HG03571 (cell line): ENCODE measurements at regions not wholly inside any gene's neighbourhood (a gene's known extent, or its start where the extent isn't known, plus 50 kb on each side); places are given as distances from the start of the nearest gene placed in this dataset.

Source experiments
- ATAC-seq: cut with Tn5 transposase; IDR thresholded peaks from one replicate; pipeline ENCODE4 v1.9.1; 2021; ENCODE audit not compliant: unreplicated experiment

DNA sequence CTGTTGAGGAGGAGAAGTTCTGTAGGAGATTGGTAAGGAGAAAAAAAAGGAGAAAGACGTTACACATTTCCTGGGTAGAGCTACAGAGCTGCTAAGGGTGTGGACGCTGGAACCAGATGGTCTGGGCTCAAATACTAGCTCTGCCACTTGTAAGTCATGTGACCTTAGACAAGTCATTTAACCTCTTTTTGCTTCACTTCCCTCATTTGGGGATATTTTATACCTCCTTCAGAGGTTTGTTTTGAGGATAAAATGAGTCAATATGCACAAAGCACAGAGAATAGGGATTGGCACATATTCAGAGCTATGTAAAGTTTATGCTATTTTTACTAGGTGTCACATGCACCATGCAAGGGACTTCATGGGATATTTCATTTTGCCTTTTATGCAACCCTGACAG, 708.8 kb downstream of the DHX35 start:
- no peak for ATAC-seq

GRCh38 chr20:39669659-39670058, 707.5 kb downstream of the DHX35 start:
- ATAC-seq = no peak

DNA sequence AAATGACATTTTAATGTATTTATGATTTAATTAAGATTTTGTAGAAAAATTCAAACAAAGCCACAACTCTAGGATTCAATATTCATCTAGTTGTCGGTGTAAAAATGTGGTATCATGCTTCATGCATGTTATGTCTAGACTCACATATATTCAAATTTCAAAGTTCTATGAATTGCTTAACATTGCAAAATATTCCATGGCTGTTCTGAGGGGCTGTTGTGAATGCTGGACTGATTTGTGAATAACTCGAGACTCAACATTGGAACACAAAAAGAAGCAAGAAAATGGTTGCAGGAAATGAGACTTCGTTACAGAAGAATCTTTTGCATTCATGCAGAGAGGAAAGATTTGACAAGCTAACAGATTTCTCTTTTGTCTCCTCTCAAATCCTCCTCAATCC, 705.9 kb downstream of the DHX35 start:
- no peak for ATAC-seq

GRCh38 chr20:39661833-39662232, 699.7 kb downstream of the DHX35 start:
- ATAC-seq = no peak

DNA sequence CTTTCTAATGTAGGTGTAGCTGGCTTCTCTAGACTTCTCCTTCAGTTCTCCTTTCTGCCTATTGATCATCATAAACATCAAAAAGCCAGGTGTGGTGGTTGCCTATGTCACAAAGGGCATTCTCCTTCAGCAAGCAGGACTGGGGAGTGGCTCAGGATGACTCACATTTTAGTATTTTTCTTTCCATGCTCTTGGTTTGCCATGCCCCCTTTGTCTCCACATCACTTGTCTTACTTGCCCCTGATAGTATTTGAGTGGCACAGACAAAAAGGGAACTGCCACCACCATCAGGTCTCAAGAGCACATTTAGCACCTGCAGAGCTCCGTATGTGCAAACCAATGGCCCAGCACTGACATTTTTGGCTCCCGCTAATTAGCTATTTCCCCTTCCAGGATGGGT, 698.8 kb downstream of the DHX35 start:
- ATAC-seq = no peak

DNA sequence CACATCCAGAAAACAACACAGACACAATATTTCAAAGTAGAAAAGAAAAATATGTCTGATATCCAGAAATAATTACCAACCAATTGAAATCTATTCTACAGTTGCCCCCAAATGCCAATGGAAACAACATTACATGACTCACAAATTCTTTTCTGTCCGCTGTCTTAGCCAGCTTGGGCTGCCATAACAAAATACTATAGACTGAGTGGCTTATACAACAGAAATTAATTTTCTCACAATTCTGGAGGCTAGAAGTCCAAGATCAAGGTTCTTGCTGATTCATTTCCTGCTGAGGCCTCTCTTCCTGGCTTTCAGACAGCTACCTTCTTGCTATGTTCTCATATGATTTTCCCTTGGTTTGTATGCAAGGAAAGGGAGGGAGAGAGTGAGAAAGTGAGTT, 698.1 kb downstream of the DHX35 start:
- no peak for ATAC-seq

DNA sequence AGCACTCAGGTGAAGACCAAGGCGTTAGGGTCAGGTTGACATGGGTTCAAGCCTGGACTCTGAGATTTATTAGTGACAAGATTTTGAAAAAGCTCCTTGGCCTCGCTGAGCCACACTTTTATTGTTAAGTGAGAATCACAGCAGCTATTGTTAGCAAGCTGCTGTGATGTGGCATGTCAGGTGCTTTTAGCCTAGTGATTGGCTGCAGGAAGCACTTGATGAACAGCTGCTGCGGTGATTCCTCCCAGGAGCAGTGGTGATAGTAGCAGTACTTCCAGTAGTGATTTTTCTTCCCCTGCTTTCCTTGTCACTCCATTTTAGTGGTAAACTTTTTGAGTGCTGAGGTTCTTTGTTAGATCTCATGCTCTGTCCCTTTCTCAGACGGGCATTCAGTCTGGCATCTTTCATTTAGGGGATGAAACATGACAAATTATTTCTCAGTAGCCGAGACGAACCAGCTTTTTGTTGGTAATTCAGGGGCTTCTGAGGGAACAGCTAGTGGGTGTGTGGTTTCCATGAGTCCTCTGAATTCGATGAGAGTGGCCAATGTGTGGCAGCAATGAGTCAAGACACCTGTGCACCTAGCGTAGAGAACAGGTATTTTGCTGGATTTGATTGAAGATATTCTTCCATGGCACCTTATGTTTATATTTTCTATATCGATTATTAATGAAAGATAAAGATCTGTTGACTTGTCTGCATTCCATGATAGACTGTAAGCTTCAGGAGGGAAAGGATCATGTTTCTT, 696.7 kb downstream of the DHX35 start:
- ATAC-seq = no peak

DNA sequence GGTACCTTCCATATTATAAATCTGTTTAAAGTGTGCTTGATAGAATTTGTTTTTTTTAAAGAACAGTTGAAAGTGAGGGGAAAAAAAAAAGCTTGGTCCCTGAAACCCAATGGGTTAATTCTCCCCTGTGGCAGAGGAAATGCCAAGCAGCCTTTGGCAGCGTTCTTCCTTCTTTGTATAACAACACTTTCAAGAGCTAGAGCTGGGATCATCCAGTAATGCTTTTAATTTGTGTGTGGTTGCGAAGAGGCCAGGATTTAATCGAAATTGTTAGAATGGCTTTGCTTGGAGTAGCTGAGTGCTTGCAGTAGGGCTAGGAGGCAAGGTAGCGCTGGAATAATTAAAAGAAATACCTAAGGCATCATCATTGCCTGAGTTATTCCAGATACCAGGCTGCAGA, 692.0 kb downstream of the DHX35 start:
- ATAC-seq = no peak

GRCh38 chr20:39651645-39652325, 689.6 kb downstream of the DHX35 start:
- no peak for ATAC-seq

GRCh38 chr20:39646874-39647413, 684.8 kb downstream of the DHX35 start:
- no peak for ATAC-seq

GRCh38 chr20:39645131-39645530, 683.0 kb downstream of the DHX35 start:
- ATAC-seq = no peak

GRCh38 chr20:39643292-39643691, 681.1 kb downstream of the DHX35 start:
- no peak for ATAC-seq

- ATAC-seq = no peak
Observed at GRCh38 chr20:39641423-39641822, 679.3 kb downstream of the DHX35 start.

DNA sequence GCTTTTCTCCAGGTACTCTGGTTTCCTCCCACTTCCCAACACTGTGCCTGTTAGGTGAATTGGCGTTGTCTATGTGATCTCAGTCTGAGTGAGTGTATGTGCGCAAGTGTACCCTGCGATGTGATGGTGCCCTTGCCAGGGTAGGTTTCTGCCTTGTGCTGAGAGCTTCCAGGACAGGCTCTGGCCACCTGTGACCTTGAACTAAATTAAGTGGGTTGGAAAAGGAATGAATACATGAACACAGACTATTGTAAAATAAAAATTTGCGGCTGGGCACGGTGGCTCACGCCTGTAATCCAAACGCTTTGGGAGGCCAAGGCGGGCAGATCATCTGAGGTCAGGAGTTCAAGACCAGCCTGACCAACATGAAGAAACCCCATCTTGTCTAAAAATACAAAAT, 678.0 kb downstream of the DHX35 start:
- no peak for ATAC-seq

DNA sequence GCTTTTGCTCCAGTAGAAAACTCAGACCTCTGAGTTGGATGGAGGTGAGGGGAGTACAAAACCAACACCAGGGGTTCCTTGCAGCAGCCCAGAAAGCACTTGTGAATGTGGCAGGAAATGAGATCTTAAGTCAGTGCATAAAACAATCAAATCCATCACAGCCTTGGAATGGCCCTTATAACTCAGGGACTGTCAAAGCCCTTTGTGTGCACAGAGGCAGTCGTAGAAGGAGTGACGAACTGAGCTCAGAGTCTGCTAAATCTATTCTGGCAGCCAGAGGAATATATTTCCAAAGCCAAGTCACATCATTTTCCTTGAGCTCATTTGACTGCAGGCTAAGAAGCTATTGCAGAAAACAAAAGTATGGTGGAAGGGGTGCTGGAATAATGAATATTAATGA, 676.6 kb downstream of the DHX35 start:
- ATAC-seq = no peak

- ATAC-seq = no peak
Observed at GRCh38 chr20:39633689-39634088, 671.5 kb downstream of the DHX35 start.

DNA sequence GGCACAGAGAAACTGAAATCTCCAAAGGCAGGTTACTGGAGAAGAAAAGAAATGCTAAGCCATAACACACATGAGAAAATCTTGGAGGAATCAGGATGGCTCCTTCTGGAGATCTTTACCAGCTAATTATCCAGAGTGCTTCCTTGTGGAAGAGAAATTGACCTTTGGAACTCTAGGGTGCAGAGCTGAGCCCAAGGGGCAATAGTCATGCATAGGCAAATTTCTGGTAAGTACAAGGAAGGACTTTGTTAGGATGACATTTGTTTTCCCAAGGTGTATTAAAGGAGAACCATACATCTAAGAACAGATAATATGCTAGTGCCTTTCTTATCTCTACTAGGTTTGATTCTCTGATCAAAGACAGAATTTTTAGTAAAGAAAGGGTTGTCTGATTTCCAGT, 670.6 kb downstream of the DHX35 start:
- no peak for ATAC-seq

DNA sequence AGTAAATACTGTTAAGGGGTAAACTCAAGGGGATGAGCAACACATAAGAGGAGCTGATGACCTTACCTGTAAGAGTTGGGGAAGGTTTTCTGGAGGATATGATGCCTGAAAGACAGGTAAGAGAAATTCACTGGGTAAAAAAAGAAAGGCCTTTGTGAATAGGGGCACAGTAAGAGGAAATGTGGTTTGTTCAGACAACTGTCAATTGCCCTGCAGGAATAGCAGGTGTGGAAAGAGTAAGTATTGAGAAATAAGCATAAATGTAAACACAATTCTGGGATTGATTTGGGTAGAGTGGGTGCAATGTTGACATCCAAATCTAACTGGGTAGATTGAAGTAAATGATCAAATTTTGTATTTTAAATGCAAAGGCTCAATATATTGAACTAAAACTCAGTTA, 670.0 kb downstream of the DHX35 start:
- no peak for ATAC-seq

GRCh38 chr20:39631557-39631956, 669.4 kb downstream of the DHX35 start:
- no peak for ATAC-seq

DNA sequence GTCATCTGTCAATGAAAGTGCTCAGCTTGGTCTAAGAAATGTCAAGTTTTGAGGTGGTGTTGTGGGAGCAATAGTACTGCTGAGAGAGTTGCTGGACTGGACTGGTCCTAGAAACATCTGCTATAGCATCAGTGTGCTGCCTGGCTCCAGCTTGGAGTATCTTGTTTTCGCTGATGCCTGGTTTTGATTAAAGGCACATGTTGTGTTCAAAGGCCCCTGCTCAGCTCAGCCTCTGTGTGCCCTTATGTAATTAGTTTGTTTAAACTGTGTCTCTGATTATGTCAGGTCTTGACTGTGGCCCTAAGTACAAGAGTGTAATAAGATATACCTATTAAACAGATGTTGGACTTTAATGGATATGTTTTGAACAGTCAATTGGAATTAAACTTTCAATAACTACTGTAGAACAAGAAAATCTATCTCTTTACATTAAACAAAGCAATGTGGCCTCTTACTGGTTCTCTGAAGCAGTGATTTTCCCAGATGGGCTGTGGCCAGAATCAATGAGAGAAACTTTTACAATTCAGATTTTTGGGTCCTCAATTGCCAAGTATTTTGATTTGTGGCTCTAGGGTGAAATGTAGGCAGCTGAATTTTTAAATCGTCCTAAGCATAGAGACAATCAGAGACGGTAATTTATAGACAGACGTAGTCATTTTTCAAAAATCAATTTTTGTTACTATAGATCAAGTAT, 668.2 kb downstream of the DHX35 start:
- ATAC-seq = no peak

- ATAC-seq = no peak
Observed at GRCh38 chr20:39627765-39628164, 665.6 kb downstream of the DHX35 start.

- ATAC-seq = no peak
Observed at GRCh38 chr20:39624316-39624715, 662.2 kb downstream of the DHX35 start.
